Erythroblast (primary cell): ENCODE measurements at regions not wholly inside any gene's neighbourhood (a gene's known extent, or its start where the extent isn't known, plus 50 kb on each side); places are given as distances from the start of the nearest gene placed in this dataset.

Experiments used
- GATA1 ChIP-seq: IDR thresholded peaks from 2 replicates; pipeline ENCODE4 v1.6.1; 2011; ENCODE audit warnings: low read depth, mild to moderate bottlenecking, control low read depth, low read length, moderate library complexity
- POLR2A ChIP-seq: IDR thresholded peaks from 2 replicates; pipeline ENCODE4 v1.6.1; 2011; ENCODE audit warnings: mild to moderate bottlenecking, low read length

DNA sequence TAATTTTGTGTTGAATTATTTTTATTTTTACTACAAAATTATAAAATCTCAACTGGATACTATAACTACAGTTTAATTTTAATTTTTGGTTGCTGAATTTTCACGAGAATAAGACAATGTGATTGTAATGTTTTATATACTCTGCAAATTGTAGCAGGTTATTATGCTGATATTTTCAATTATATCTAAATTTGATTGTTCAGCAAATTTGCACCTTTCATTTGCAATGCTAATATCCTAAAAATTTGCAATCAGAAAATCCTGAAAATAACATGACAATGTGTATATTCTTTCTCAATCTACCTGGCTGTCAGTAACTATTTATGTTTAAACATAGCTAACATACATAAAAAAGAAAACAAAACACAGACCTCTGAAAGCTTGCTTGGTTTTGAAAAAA lies 932.2 kb upstream of the LRFN5 start:
- TF ChIP-seq POLR2A: no peak
- no peak for TF ChIP-seq GATA1
